Astrocyte (in vitro differentiated cells and primary cell): ENCODE measurements at regions not wholly inside any gene's neighbourhood (a gene's known extent, or its start where the extent isn't known, plus 50 kb on each side); places are given as distances from the start of the nearest gene placed in this dataset.

Experiments used
- DNase-seq: peaks from one replicate; pipeline ENCODE4 v3.0.0-alpha.2; 2010; ENCODE audit warnings: low read depth
- FAIRE-seq: peaks from 2 replicates; lab custom pipeline; 2011; peaks lifted over from hg19 to GRCh38; lab: Jason Lieb, UNC
- H2AFZ ChIP-seq: 2 replicates; pipeline ENCODE4 v1.6.0; 2012; ENCODE audit warnings: low read depth, low read length, inconsistent platforms
- H3K27ac ChIP-seq: 2 replicates; pipeline ENCODE4 v1.5.1; 2011; ENCODE audit warnings: low read depth, low read length, inconsistent platforms
- H3K27me3 ChIP-seq: 2 replicates; pipeline ENCODE4 v1.6.0; 2011; ENCODE audit warnings: low read length, inconsistent platforms; ENCODE audit not compliant: insufficient read depth
- H3K36me3 ChIP-seq: 2 replicates; pipeline ENCODE4 v1.5.1; 2011; ENCODE audit warnings: low read length, inconsistent platforms; ENCODE audit not compliant: insufficient read depth
- H3K4me1 ChIP-seq: 2 replicates; pipeline ENCODE4 v1.5.1; 2011; ENCODE audit warnings: low read length, inconsistent platforms; ENCODE audit not compliant: insufficient read depth
- H3K4me2 ChIP-seq: 2 replicates; pipeline ENCODE4 v1.6.0; 2012; ENCODE audit warnings: low read length, inconsistent platforms
- H3K4me3 ChIP-seq: 2 replicates; pipeline ENCODE4 v1.5.1; 2011; ENCODE audit warnings: low read depth, mild to moderate bottlenecking, low read length, inconsistent platforms; ENCODE audit not compliant: insufficient read depth
- H3K79me2 ChIP-seq: 2 replicates; pipeline ENCODE4 v1.6.0; 2012; ENCODE audit warnings: mild to moderate bottlenecking, low read length, inconsistent platforms; ENCODE audit not compliant: insufficient read depth
- H3K9ac ChIP-seq: 2 replicates; pipeline ENCODE4 v1.6.0; 2012; ENCODE audit warnings: mild to moderate bottlenecking, low read length, inconsistent platforms
- H3K9me3 ChIP-seq: 2 replicates; pipeline ENCODE4 v1.5.1; 2012; ENCODE audit warnings: low read depth, mild to moderate bottlenecking, low read length, inconsistent platforms; ENCODE audit not compliant: insufficient read depth
- H4K20me1 ChIP-seq: 2 replicates; pipeline ENCODE4 v1.6.0; 2012; ENCODE audit warnings: low read length, inconsistent platforms; ENCODE audit not compliant: insufficient read depth
- H3K27ac Mint-ChIP-seq: one replicate; pipeline ENCODE4 v1.8.0; 2021; ENCODE audit warnings: mild to moderate bottlenecking, mixed read lengths; ENCODE audit not compliant: unreplicated experiment
- H3K27me3 Mint-ChIP-seq: one replicate; pipeline ENCODE4 v1.8.0; 2021; ENCODE audit warnings: low read depth, mixed read lengths; ENCODE audit not compliant: unreplicated experiment
- H3K36me3 Mint-ChIP-seq: one replicate; pipeline ENCODE4 v1.8.0; 2021; ENCODE audit warnings: low read depth, mixed read lengths; ENCODE audit not compliant: unreplicated experiment
- H3K4me1 Mint-ChIP-seq: one replicate; pipeline ENCODE4 v1.8.0; 2021; ENCODE audit warnings: low read depth, mixed read lengths; ENCODE audit not compliant: unreplicated experiment
- H3K4me3 Mint-ChIP-seq: one replicate; pipeline ENCODE4 v1.8.0; 2021; ENCODE audit warnings: mild to moderate bottlenecking, moderate library complexity, mixed read lengths; ENCODE audit not compliant: unreplicated experiment
- H3K9me3 Mint-ChIP-seq: one replicate; pipeline ENCODE4 v1.8.0; 2021; ENCODE audit warnings: mild to moderate bottlenecking, mixed read lengths; ENCODE audit not compliant: unreplicated experiment
- EZH2 ChIP-seq: IDR thresholded peaks from 2 replicates; pipeline ENCODE4 v1.6.1; 2012; ENCODE audit warnings: mild to moderate bottlenecking, low read length, inconsistent platforms; ENCODE audit not compliant: insufficient read depth
- TF ChIP-seq, protein P1 (sequence below): IDR thresholded peaks from 2 replicates; pipeline ENCODE4 v1.5.1; 2011; ENCODE audit warnings: low read depth, mild to moderate bottlenecking, inconsistent platforms, low read length, moderate library complexity; ENCODE audit not compliant: insufficient read depth

DNA sequence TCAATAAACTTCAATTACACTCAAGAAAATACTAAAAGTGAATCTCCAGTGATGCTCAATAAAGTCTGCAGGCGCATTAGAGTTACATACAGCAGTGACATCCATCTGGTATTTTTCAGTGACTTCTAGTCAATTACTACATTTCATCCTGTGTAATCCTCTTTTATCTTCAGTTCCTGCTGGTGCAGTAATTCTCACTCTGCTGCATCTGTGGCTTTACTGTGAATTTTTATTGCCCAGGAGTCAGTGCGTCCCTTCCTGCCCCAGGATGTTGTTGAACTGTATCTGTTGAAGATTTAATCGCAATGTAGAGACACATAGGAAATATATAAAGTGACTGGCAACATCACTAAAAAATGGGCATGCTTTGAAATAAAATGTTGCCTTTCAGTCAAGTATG lies 196.3 kb upstream of the TMTC4 start:
- no peaks in the 10 kb centered on the region for H3K36me3 Mint-ChIP-seq
- no peak for DNase-seq
- no peaks in the 10 kb centered on the region for H3K27me3 Mint-ChIP-seq
- Histone ChIP-seq H3K79me2 (no peaks in the 10 kb centered on the region), H3K36me3 (no peaks in the 10 kb centered on the region), H3K27me3 (no peaks in the 10 kb centered on the region), H3K9ac (no peak overlapping the region), H3K9me3 (peaks cover 6% of the 10 kb centered on the region), H3K4me2 (no peak overlapping the region), H3K4me1 (peaks cover 6% of the 10 kb centered on the region), H4K20me1 (no peaks in the 10 kb centered on the region), H3K27ac (no peak overlapping the region), H2AFZ (no peak overlapping the region), H3K4me3 (no peak overlapping the region)
- FAIRE-seq: no peak
- no peak overlapping the region for H3K27ac Mint-ChIP-seq
- no peak overlapping the region for H3K4me3 Mint-ChIP-seq
- peaks cover 14% of the 10 kb centered on the region for H3K4me1 Mint-ChIP-seq
- TF ChIP-seq, protein P1, sequence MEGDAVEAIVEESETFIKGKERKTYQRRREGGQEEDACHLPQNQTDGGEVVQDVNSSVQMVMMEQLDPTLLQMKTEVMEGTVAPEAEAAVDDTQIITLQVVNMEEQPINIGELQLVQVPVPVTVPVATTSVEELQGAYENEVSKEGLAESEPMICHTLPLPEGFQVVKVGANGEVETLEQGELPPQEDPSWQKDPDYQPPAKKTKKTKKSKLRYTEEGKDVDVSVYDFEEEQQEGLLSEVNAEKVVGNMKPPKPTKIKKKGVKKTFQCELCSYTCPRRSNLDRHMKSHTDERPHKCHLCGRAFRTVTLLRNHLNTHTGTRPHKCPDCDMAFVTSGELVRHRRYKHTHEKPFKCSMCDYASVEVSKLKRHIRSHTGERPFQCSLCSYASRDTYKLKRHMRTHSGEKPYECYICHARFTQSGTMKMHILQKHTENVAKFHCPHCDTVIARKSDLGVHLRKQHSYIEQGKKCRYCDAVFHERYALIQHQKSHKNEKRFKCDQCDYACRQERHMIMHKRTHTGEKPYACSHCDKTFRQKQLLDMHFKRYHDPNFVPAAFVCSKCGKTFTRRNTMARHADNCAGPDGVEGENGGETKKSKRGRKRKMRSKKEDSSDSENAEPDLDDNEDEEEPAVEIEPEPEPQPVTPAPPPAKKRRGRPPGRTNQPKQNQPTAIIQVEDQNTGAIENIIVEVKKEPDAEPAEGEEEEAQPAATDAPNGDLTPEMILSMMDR: no peak
- no peak for TF ChIP-seq EZH2
- H3K9me3 Mint-ChIP-seq: peaks cover 11% of the 10 kb centered on the region

GRCh38 chr13:100860866-100861265 lies 186.3 kb upstream of the TMTC4 start:
- no peak overlapping the region for H3K9ac ChIP-seq
- Mint-ChIP-seq H3K36me3 (no peaks in the 10 kb centered on the region), H3K27ac (no peak overlapping the region), H3K4me1 (no peaks in the 10 kb centered on the region), H3K4me3 (no peak overlapping the region), H3K9me3 (peaks cover 5% of the 10 kb centered on the region), H3K27me3 (peaks cover 2% of the 10 kb centered on the region)
- no peaks in the 10 kb centered on the region for H3K27me3 ChIP-seq
- H3K79me2 ChIP-seq: no peaks in the 10 kb centered on the region
- no peaks in the 10 kb centered on the region for H3K4me1 ChIP-seq
- no peaks in the 10 kb centered on the region for H3K36me3 ChIP-seq
- no peak overlapping the region for H2AFZ ChIP-seq
- no peak for DNase-seq
- no peak overlapping the region for H3K27ac ChIP-seq
- H4K20me1 ChIP-seq: no peaks in the 10 kb centered on the region
- H3K4me2 ChIP-seq: no peak overlapping the region
- TF ChIP-seq EZH2: no peak
- TF ChIP-seq, protein P1: no peak
- H3K9me3 ChIP-seq: no peaks in the 10 kb centered on the region
- FAIRE-seq: no peak
- H3K4me3 ChIP-seq: no peak overlapping the region

DNA sequence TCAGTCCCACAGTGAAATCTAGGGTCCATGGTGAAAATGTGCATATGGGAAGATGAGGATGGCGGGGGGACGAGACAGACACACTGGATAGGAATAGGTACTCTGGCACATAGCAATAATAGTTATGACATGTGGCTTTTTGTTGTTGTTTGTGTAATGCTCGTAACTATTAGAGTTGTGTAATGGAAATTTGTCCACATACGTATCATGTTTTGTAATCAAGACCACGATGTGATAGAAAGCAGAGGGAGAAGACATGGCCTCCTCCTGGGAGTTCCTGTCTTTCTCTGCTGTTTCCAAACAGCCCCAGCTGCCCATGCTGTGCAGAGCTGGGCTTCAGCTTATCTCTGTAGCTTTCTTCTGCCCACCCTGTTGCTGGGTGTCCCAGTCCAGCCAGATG lies 185.3 kb upstream of the TMTC4 start:
- H3K27me3 Mint-ChIP-seq: peaks cover 2% of the 10 kb centered on the region
- Histone ChIP-seq H3K27me3 (no peaks in the 10 kb centered on the region), H3K4me1 (no peaks in the 10 kb centered on the region), H3K79me2 (no peaks in the 10 kb centered on the region), H3K27ac (no peak overlapping the region), H3K9ac (no peak overlapping the region), H3K4me3 (no peak overlapping the region), H3K4me2 (no peak overlapping the region), H2AFZ (no peak overlapping the region), H3K36me3 (no peaks in the 10 kb centered on the region), H3K9me3 (no peaks in the 10 kb centered on the region), H4K20me1 (no peaks in the 10 kb centered on the region)
- no peaks in the 10 kb centered on the region for H3K4me1 Mint-ChIP-seq
- H3K36me3 Mint-ChIP-seq: no peaks in the 10 kb centered on the region
- no peak overlapping the region for H3K27ac Mint-ChIP-seq
- H3K9me3 Mint-ChIP-seq: peaks cover 4% of the 10 kb centered on the region
- FAIRE-seq (no peak), DNase-seq (no peak)
- H3K4me3 Mint-ChIP-seq: no peak overlapping the region
- TF ChIP-seq EZH2: no peak
- TF ChIP-seq, protein P1: no peak
